AG04450 (cell line): ENCODE measurements at regions not wholly inside any gene's neighbourhood (a gene's known extent, or its start where the extent isn't known, plus 50 kb on each side); places are given as distances from the start of the nearest gene placed in this dataset.

Source experiments
- CTCF ChIA-PET: fragments of 300-600, 350-600 bp; formaldehyde crosslinking; extraction: SDS; loops from one replicate; lab custom pipeline; 2022; ENCODE audit warnings: antibody characterized with exemption, inconsistent platforms; lab: Charles Lee
- POLR2A ChIA-PET: fragments of 350-600 bp; formaldehyde crosslinking; extraction: SDS; loops from one replicate; lab custom pipeline; 2021; ENCODE audit warnings: antibody characterized with exemption, inconsistent platforms; lab: Yijun Ruan, JAX
- DNase-seq: peaks from one replicate; pipeline ENCODE4 v3.0.0-alpha.2; 2011; ENCODE audit warnings: low read depth, low spot score
- H3K27ac ChIP-seq: one replicate; pipeline ENCODE4 v1.5.1; 2012; ENCODE audit warnings: low read depth, low read length, control low read depth
- H3K27me3 ChIP-seq: one replicate; pipeline ENCODE4 v1.6.0; 2012; ENCODE audit warnings: low read length; ENCODE audit not compliant: control insufficient read depth, insufficient read depth
- H3K4me3 ChIP-seq: 2 replicates; pipeline ENCODE4 v1.5.1; 2011; ENCODE audit warnings: mild to moderate bottlenecking, low read depth, low read length, control low read depth
- H3K9me3 ChIP-seq: 2 replicates; pipeline ENCODE4 v1.5.1; 2012; ENCODE audit warnings: low read length; ENCODE audit not compliant: control insufficient read depth, insufficient read depth
- CTCF ChIP-seq: IDR thresholded peaks from 2 replicates; pipeline ENCODE4 v1.5.1; 2011; ENCODE audit warnings: low read depth, low read length, control low read depth, inconsistent platforms

- Histone ChIP-seq H3K27ac (no peak overlapping the region), H3K4me3 (no peak overlapping the region), H3K27me3 (no peaks in the 10 kb centered on the region), H3K9me3 (no peaks in the 10 kb centered on the region)
- CTCF ChIA-PET, result interaction anchor here (2.6 kb wide), 1 partner anchor 334 kb away, joined by 6 read pairs; no protein-coding TSS in a partner anchor
- DNase-seq, result no peak
- no peak for TF ChIP-seq CTCF
- POLR2A ChIA-PET, result no interaction called here
These were observed 284.5 kb downstream of the SPATA31D1 start for GRCh38 chr9:82273121-82273520.

GRCh38 chr9:82275258-82275927 is 286.8 kb downstream of the SPATA31D1 start:
- Histone ChIP-seq H3K27me3 (no peaks in the 10 kb centered on the region), H3K9me3 (no peaks in the 10 kb centered on the region), H3K4me3 (no peak overlapping the region), H3K27ac (no peak overlapping the region)
- no peak for DNase-seq
- ChIA-PET CTCF (no interaction called here), POLR2A (no interaction called here)
- TF ChIP-seq CTCF, result no peak

- Histone ChIP-seq H3K27ac (no peak overlapping the region), H3K9me3 (no peaks in the 10 kb centered on the region), H3K4me3 (no peak overlapping the region), H3K27me3 (no peaks in the 10 kb centered on the region)
- ChIA-PET CTCF (no interaction called here), POLR2A (no interaction called here)
- TF ChIP-seq CTCF, result no peak
- DNase-seq, result no peak
These were observed 292.5 kb downstream of the SPATA31D1 start for GRCh38 chr9:82281066-82281465.

DNA sequence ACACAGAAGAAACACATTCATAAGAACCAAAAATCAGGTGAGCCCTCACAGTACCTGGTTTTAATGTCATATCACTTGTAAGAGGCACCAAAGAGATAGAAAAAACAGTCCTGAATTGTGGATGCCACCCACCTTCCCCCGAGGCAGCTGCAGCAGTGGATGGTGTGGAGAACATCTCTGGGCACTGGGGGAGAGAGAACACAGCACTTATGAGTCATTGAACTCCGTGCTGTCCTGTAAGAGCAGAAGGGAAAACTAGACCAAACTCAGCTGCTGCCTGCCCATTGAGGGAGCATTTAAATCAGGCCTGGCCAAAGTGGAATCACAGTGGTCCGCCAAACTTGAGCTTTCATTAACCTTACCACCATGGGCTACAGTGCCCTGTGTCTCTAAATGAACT is 296.2 kb downstream of the SPATA31D1 start:
- POLR2A ChIA-PET, result interaction anchor here (0.6 kb wide), 1 partner anchor 30 kb away, joined by 3 read pairs; no protein-coding TSS in a partner anchor
- DNase-seq, result no peak
- Histone ChIP-seq H3K9me3 (no peaks in the 10 kb centered on the region), H3K27me3 (no peaks in the 10 kb centered on the region), H3K4me3 (no peak overlapping the region), H3K27ac (no peak overlapping the region)
- CTCF ChIA-PET, result no interaction called here
- TF ChIP-seq CTCF, result no peak

DNA sequence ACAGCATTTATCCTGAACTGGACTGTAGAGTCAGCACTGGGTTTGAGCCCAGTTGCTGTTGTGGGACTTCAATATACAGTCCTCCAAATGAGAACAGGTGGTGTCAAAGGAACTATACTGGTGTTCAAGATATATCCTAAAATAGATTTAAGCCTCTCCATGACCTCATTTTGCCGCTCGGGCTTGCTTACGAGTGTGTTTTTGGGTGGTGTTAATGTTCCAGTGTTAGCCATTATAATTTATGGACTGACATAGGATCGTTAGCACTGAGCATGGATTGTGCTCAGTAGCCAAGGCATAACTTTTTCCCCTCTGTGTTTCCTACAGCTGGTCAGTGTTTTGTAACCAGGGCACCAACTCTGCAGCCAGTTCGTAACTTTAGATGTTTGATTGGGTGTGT is 306.6 kb downstream of the SPATA31D1 start:
- ChIA-PET CTCF (no interaction called here), POLR2A (no interaction called here)
- no peak overlapping the region for H3K27ac ChIP-seq
- H3K4me3 ChIP-seq, result no peak overlapping the region
- peaks cover 4% of the 10 kb centered on the region; the same call in 1 of the 2 replicates for H3K9me3 ChIP-seq
- no peak for TF ChIP-seq CTCF
- DNase-seq, result no peak
- H3K27me3 ChIP-seq, result no peaks in the 10 kb centered on the region
